ENCODE measurements at regions not wholly inside any gene's neighbourhood (a gene's known extent, or its start where the extent isn't known, plus 50 kb on each side); places are given as distances from the start of the nearest gene placed in this dataset.

GRCh38 chr5:124315741-124316415 lies 430.6 kb downstream of the ZNF608 start:
- no peak for DNase-seq (ENCODE audit: low spot score)

- DNase-seq (ENCODE audit: low spot score): peak; percentile 7
These were observed 436.0 kb downstream of the ZNF608 start for GRCh38 chr5:124310453-124310852.

GRCh38 chr5:124309241-124309980 lies 437.0 kb downstream of the ZNF608 start:
- no peak for DNase-seq (ENCODE audit: low spot score)

GRCh38 chr5:124303366-124303765 lies 443.1 kb downstream of the ZNF608 start:
- DNase-seq (ENCODE audit: low spot score): no peak

GRCh38 chr5:124302533-124302932 lies 443.9 kb downstream of the ZNF608 start:
- no peak for DNase-seq (ENCODE audit: low spot score)

GRCh38 chr5:124301850-124302249 lies 444.6 kb downstream of the ZNF608 start:
- DNase-seq (ENCODE audit: low spot score): no peak

GRCh38 chr5:124300815-124301621 lies 445.4 kb downstream of the ZNF608 start:
- no peak for DNase-seq (ENCODE audit: low spot score)

GRCh38 chr5:124297826-124298225 lies 448.6 kb downstream of the ZNF608 start:
- no peak for DNase-seq (ENCODE audit: low spot score)

- DNase-seq (ENCODE audit: low spot score): no peak
These were observed 454.1 kb downstream of the ZNF608 start for GRCh38 chr5:124292322-124292855.

GRCh38 chr5:124289641-124290311 lies 456.7 kb downstream of the ZNF608 start:
- DNase-seq (ENCODE audit: low spot score): peak; percentile 41

GRCh38 chr5:124289130-124289529 lies 457.3 kb downstream of the ZNF608 start:
- DNase-seq (ENCODE audit: low spot score): peak; percentile 83

- no peak for DNase-seq (ENCODE audit: low spot score)
These were observed 458.6 kb downstream of the ZNF608 start for GRCh38 chr5:124287813-124288212.

- no peak for DNase-seq (ENCODE audit: low spot score)
These were observed 460.7 kb downstream of the ZNF608 start for GRCh38 chr5:124285733-124286132.

GRCh38 chr5:124285071-124285470 lies 461.4 kb downstream of the ZNF608 start:
- DNase-seq (ENCODE audit: low spot score): no peak

GRCh38 chr5:124283031-124283430 lies 463.4 kb downstream of the ZNF608 start:
- no peak for DNase-seq (ENCODE audit: low spot score)

GRCh38 chr5:124280079-124280478 lies 466.4 kb downstream of the ZNF608 start:
- no peak for DNase-seq (ENCODE audit: low spot score)

GRCh38 chr5:124279146-124279876 lies 467.1 kb downstream of the ZNF608 start:
- DNase-seq (ENCODE audit: low spot score): no peak

GRCh38 chr5:124278636-124279035 lies 467.8 kb downstream of the ZNF608 start:
- DNase-seq (ENCODE audit: low spot score): no peak

GRCh38 chr5:124277767-124278545 lies 468.5 kb downstream of the ZNF608 start:
- no peak for DNase-seq (ENCODE audit: low spot score)

- no peak for DNase-seq (ENCODE audit: low spot score)
These were observed 470.3 kb downstream of the ZNF608 start for GRCh38 chr5:124276166-124276565.

Measured in Ammon's horn (tissue), 1 donor.